IMR-90 (cell line): ENCODE measurements at regions not wholly inside any gene's neighbourhood (a gene's known extent, or its start where the extent isn't known, plus 50 kb on each side); places are given as distances from the start of the nearest gene placed in this dataset.

Experiments
- ATAC-seq: fragments of 200-7000 bp; cut with Tn5 transposase; 2 replicates; pipeline ENCODE4 v1.9.1; 2020; ENCODE audit warnings: low read depth, mild to moderate bottlenecking, moderate library complexity
- BruUV-seq: library from RNA; stranded (reverse); fragments of 400-500 nt; replicated peaks from 2 replicates; lab custom pipeline; 2021; lab: Mats Ljungman, UMichigan
- CTCF ChIA-PET: fragments of 300-600 bp; formaldehyde crosslinking; extraction: SDS; loops from one replicate; lab custom pipeline; 2021; ENCODE audit warnings: antibody characterized with exemption; lab: Yijun Ruan, JAX
- POLR2A ChIA-PET: fragments of 300-600 bp; sonication (Branson Sonifier 250); formaldehyde crosslinking; loops from one replicate; lab custom pipeline; 2022; ENCODE audit warnings: antibody characterized with exemption; ENCODE audit not compliant: unreplicated experiment; lab: Charles Lee
- DNase-seq: peaks from one replicate; pipeline ENCODE4 v3.0.0; 2013
- H2AFZ ChIP-seq: replicated peaks from 2 replicates; pipeline ENCODE3; 2013; ENCODE audit warnings: low read length, mild to moderate bottlenecking; ENCODE audit not compliant: poor library complexity
- H2AK5ac ChIP-seq: 2 replicates; pipeline ENCODE4 v1.6.1; 2013; ENCODE audit warnings: low read depth, low read length, inconsistent platforms
- H2AK9ac ChIP-seq: replicated peaks from 2 replicates; pipeline ENCODE3; 2013; ENCODE audit warnings: mild to moderate bottlenecking, low read depth, low read length, moderate library complexity; ENCODE audit not compliant: poor library complexity
- H2BK120ac ChIP-seq: 2 replicates; pipeline ENCODE4 v1.6.1; 2013; ENCODE audit warnings: low read depth, low read length, inconsistent platforms
- H2BK15ac ChIP-seq: 3 replicates; pipeline ENCODE4 v1.6.1; 2013; ENCODE audit warnings: low read depth, low read length, inconsistent platforms
- H2BK20ac ChIP-seq: 2 replicates; pipeline ENCODE4 v1.6.1; 2013; ENCODE audit warnings: low read depth, mild to moderate bottlenecking, inconsistent platforms, low read length, moderate library complexity
- H2BK5ac ChIP-seq: 2 replicates; pipeline ENCODE4 v1.6.1; 2013; ENCODE audit warnings: mild to moderate bottlenecking, low read depth, low read length, inconsistent platforms; ENCODE audit not compliant: poor library complexity, severe bottlenecking
- H3K14ac ChIP-seq: replicated peaks from 2 replicates; pipeline ENCODE4 v1.6.1; 2013; ENCODE audit warnings: low read depth, low read length, inconsistent platforms
- H3K18ac ChIP-seq: 2 replicates; pipeline ENCODE4 v1.6.1; 2013; ENCODE audit warnings: low read depth, low read length, control low read depth
- H3K23ac ChIP-seq: 2 replicates; pipeline ENCODE4 v1.6.1; 2013; ENCODE audit warnings: low read depth, low read length, inconsistent platforms
- H3K27ac ChIP-seq: 2 replicates; pipeline ENCODE4 v1.5.1; 2013; ENCODE audit warnings: mild to moderate bottlenecking, control low read depth, low read length; ENCODE audit not compliant: insufficient read depth
- H3K27me3 ChIP-seq: 2 replicates; pipeline ENCODE4 v1.6.1; 2013; ENCODE audit warnings: low read length; ENCODE audit not compliant: control insufficient read depth, insufficient read depth
- H3K36me3 ChIP-seq: 2 replicates; pipeline ENCODE4 v1.6.1; 2013; ENCODE audit warnings: low read length, mixed read lengths; ENCODE audit not compliant: control insufficient read depth, insufficient read depth
- H3K4ac ChIP-seq: 2 replicates; pipeline ENCODE4 v1.6.1; 2013; ENCODE audit warnings: low read depth, low read length, inconsistent platforms
- H3K4me1 ChIP-seq: 2 replicates; pipeline ENCODE4 v1.6.1; 2013; ENCODE audit warnings: low read length, mixed read lengths; ENCODE audit not compliant: control insufficient read depth, insufficient read depth
- H3K4me2 ChIP-seq: 2 replicates; pipeline ENCODE4 v1.6.1; 2013; ENCODE audit warnings: low read depth, mild to moderate bottlenecking, control low read depth, low read length, moderate library complexity
- H3K4me3 ChIP-seq: 2 replicates; pipeline ENCODE4 v1.5.1; 2013; ENCODE audit warnings: low read depth, mild to moderate bottlenecking, control low read depth, low read length, moderate library complexity; ENCODE audit not compliant: insufficient read depth
- H3K56ac ChIP-seq: 2 replicates; pipeline ENCODE4 v1.6.1; 2013; ENCODE audit warnings: low read length, inconsistent platforms; ENCODE audit not compliant: insufficient read depth; ENCODE audit errors: extremely low read depth
- H3K79me1 ChIP-seq, 2 experiments: 2 replicates each; pipeline ENCODE4 v1.6.1; 2013; ENCODE audit warnings: low read length in 2 of 2, inconsistent platforms in 1 of 2, low read depth in 1 of 2
- H3K9ac ChIP-seq: 2 replicates; pipeline ENCODE4 v1.6.1; 2013; ENCODE audit warnings: low read depth, low read length, control low read depth
- H3K9me1 ChIP-seq: 2 replicates; pipeline ENCODE4 v1.6.1; 2013; ENCODE audit warnings: low read length, inconsistent platforms; ENCODE audit not compliant: insufficient read depth
- H3K9me3 ChIP-seq: 2 replicates; pipeline ENCODE4 v1.6.1; 2013; ENCODE audit warnings: low read length; ENCODE audit not compliant: control insufficient read depth, insufficient read depth
- H4K20me1 ChIP-seq: 2 replicates; pipeline ENCODE4 v1.6.1; 2013; ENCODE audit warnings: low read length, inconsistent platforms; ENCODE audit not compliant: insufficient read depth
- H4K5ac ChIP-seq: 2 replicates; pipeline ENCODE4 v1.6.1; 2013; ENCODE audit warnings: mild to moderate bottlenecking, low read depth, low read length, control low read depth
- H4K8ac ChIP-seq, 2 experiments: 2 replicates each; pipeline ENCODE4 v1.6.1; 2013; ENCODE audit warnings: low read depth in 2 of 2, low read length in 2 of 2, control low read depth in 1 of 2, inconsistent platforms in 1 of 2
- H4K91ac ChIP-seq: 2 replicates; pipeline ENCODE4 v1.6.1; 2013; ENCODE audit warnings: low read depth, low read length, inconsistent platforms; ENCODE audit not compliant: insufficient read depth
- BHLHE40 ChIP-seq: fragments of 150-350 bp; IDR thresholded peaks from 2 replicates; pipeline ENCODE4 v1.6.1; 2016; ENCODE audit warnings: mild to moderate bottlenecking, low read depth, low read length
- CHD1 ChIP-seq: IDR thresholded peaks from 2 replicates; pipeline ENCODE4 v1.6.1; 2012; ENCODE audit warnings: low read depth, low read length, improper control_type of control experiment
- CTCF ChIP-seq: conservative IDR thresholded peaks from 2 replicates; pipeline ENCODE4 v1.5.1; 2012; ENCODE audit warnings: mild to moderate bottlenecking, low read depth, low read length, improper control_type of control experiment
- ELK1 ChIP-seq: fragments of 150-350 bp; IDR thresholded peaks from 2 replicates; pipeline ENCODE4 v1.6.1; 2016; ENCODE audit warnings: low read depth, mild to moderate bottlenecking, low read length, moderate library complexity, borderline replicate concordance
- FOS ChIP-seq: fragments of 150-350 bp; IDR thresholded peaks from 2 replicates; pipeline ENCODE4 v1.6.1; 2016; ENCODE audit warnings: low read depth, low read length
- MAFK ChIP-seq: IDR thresholded peaks from 2 replicates; pipeline ENCODE4 v1.6.1; 2012; ENCODE audit warnings: low read depth, low read length, improper control_type of control experiment
- MAZ ChIP-seq: IDR thresholded peaks from 2 replicates; pipeline ENCODE4 v1.6.1; 2012; ENCODE audit warnings: low read depth, mild to moderate bottlenecking, low read length, improper control_type of control experiment, moderate library complexity, borderline replicate concordance
- NFE2L2 ChIP-seq: fragments of 150-350 bp; IDR thresholded peaks from 2 replicates; pipeline ENCODE4 v1.6.1; 2016; ENCODE audit warnings: low read depth, mild to moderate bottlenecking, low read length
- POLR2A ChIP-seq: IDR thresholded peaks from 2 replicates; pipeline ENCODE4 v1.6.1; 2012; ENCODE audit warnings: mild to moderate bottlenecking, low read depth, low read length
- RAD21 ChIP-seq: IDR thresholded peaks from 2 replicates; pipeline ENCODE4 v1.6.1; 2012; ENCODE audit warnings: low read length, improper control_type of control experiment
- RCOR1 ChIP-seq: IDR thresholded peaks from 2 replicates; pipeline ENCODE4 v1.6.1; 2012; ENCODE audit warnings: mild to moderate bottlenecking, low read length, improper control_type of control experiment; ENCODE audit not compliant: insufficient replicate concordance
- RFX5 ChIP-seq: IDR thresholded peaks from 2 replicates; pipeline ENCODE4 v1.8.0; 2012; ENCODE audit warnings: low read depth, mild to moderate bottlenecking, low read length, moderate library complexity
- SMC3 ChIP-seq: fragments of 150-350 bp; IDR thresholded peaks from 2 replicates; pipeline ENCODE4 v1.6.1; 2016; ENCODE audit warnings: low read depth, mild to moderate bottlenecking, antibody characterized with exemption, low read length, moderate library complexity
- dilution Hi-C: fragments of 300-500 bp; cut with HindIII; formaldehyde crosslinking; loops from one replicate; pipeline ENCODE4 v1.14.3; 2018; ENCODE audit warnings: low sequenced_read_pairs; ENCODE audit not compliant: unreplicated experiment
- in situ Hi-C: fragments of 300-500 bp; cut with MboI; formaldehyde crosslinking; loops from 3 replicates; pipeline ENCODE4 v1.14.3; 2019; ENCODE audit warnings: low sequenced_read_pairs, inconsistent platforms, mixed read lengths
- intact Hi-C: fragments of 100-400 bp; cut with micrococcal nuclease; formaldehyde crosslinking; loops from 2 replicates; pipeline ENCODE4 v1.10.0; 2022

- no peak for TF ChIP-seq RFX5
- TF ChIP-seq RAD21 = peak; percentile 93
These were observed 103.6 kb upstream of the CHD1 start (continued) for GRCh38 chr5:99032234-99033013.

- no peak overlapping the region for H2BK120ac ChIP-seq
- no peak for ATAC-seq
- no peak overlapping the region for H3K23ac ChIP-seq
- H3K9ac ChIP-seq = no peak overlapping the region
- H3K18ac ChIP-seq = no peak overlapping the region
- H4K20me1 ChIP-seq = no peaks in the 10 kb centered on the region
- no peak overlapping the region for H3K56ac ChIP-seq
- no peaks in the 10 kb centered on the region for H3K9me1 ChIP-seq
- no peak overlapping the region for H2BK20ac ChIP-seq
- H3K14ac ChIP-seq = no peak overlapping the region
- no peak overlapping the region for H4K5ac ChIP-seq
- no peaks in the 10 kb centered on the region for H3K9me3 ChIP-seq
- H3K27ac ChIP-seq = no peak overlapping the region
- H2AK9ac ChIP-seq = no peak overlapping the region
- in situ Hi-C loops (loop anchor here (5.0 kb wide), 1 partner anchor 124 kb away; no protein-coding TSS in a partner anchor), dilution Hi-C loops (no loop called here), intact Hi-C loops (loop anchor here (5.0 to 10.0 kb wide), 2 partner anchors 234 to 256 kb away; partner anchors contain the start of gene RGMB)
- H2BK5ac ChIP-seq = no peak overlapping the region
- H3K4ac ChIP-seq = no peak overlapping the region
- no peaks in the 10 kb centered on the region for H3K27me3 ChIP-seq
- H3K4me3 ChIP-seq = no peak overlapping the region
- peaks cover 4% of the 10 kb centered on the region; the same call in 1 of the 2 replicates for H3K4me1 ChIP-seq
- H4K91ac ChIP-seq = no peak overlapping the region
- no peak overlapping the region for H3K4me2 ChIP-seq
- BruUV-seq = no TSS peak
- H3K79me1 ChIP-seq = no peaks in the 10 kb centered on the region
- no peak for TF ChIP-seq SMC3
- TF ChIP-seq FOS = no peak
- no peak for TF ChIP-seq RAD21
- no peak for TF ChIP-seq CHD1
- no peak for TF ChIP-seq MAFK
- no peak for TF ChIP-seq CTCF
- TF ChIP-seq BHLHE40 = no peak
- no peak for TF ChIP-seq MAZ
- TF ChIP-seq ELK1 = no peak
- no peak for TF ChIP-seq POLR2A
- no peak for TF ChIP-seq RCOR1
- TF ChIP-seq RFX5 = no peak
- no peak for TF ChIP-seq NFE2L2
- no peak overlapping the region for H2AFZ ChIP-seq
- H2BK15ac ChIP-seq = no peak overlapping the region
- ChIA-PET POLR2A (no interaction called here), CTCF (no interaction called here)
- no peaks in the 10 kb centered on the region for H3K36me3 ChIP-seq
- H2AK5ac ChIP-seq = no peak overlapping the region
- no peak overlapping the region for H4K8ac ChIP-seq
- DNase-seq = no peak
These were observed 102.2 kb upstream of the CHD1 start for GRCh38 chr5:99030906-99031440.
